ENCODE measurements at regions not wholly inside any gene's neighbourhood (a gene's known extent, or its start where the extent isn't known, plus 50 kb on each side); places are given as distances from the start of the nearest gene placed in this dataset.

DNA sequence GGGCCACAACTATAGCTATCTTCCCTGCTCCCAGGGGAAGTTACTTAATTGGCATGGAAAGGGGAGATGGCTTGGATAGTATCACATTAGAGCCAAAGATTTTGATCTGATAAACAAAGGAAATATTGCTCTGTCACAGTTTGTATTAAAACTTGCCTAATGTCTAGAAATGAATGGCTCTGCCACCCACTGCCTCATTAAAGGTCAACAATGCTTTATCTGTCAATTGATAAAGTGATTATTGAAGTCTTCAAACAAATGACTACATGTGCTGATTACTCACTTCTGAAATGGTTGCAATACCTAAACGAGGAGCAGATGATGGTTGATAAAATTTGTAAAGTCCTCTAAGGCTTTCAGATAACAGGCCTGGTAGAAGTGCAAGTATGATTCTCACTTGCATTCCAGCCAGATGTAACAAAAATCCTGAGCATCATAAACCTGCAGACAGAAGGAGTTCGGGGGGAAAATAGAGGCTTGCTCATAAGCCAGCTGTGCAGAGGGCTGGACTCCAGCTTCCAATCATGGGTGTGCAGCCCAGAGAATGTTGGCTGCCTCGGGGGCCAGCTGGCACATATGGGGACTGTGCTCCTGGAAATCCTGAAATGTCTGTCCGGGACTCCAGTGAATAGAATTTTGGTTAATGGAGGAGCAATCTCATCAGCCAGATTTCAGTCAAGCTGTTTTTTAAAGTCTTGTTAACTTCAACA is 200.5 kb upstream of the SLC27A6 start:
- H3K9me3 ChIP-seq (ENCODE audit: control insufficient read depth in 2 of 2, low read length in 2 of 2): no peaks in the 10 kb centered on the region
- H3K4me3 ChIP-seq (ENCODE audit: low read length in 2 of 2): no peak overlapping the region
- no peaks in the 10 kb centered on the region for H3K4me1 ChIP-seq (ENCODE audit: control insufficient read depth, insufficient read depth, low read length)
- H3K27me3 ChIP-seq (ENCODE audit: control insufficient read depth in 1 of 2, insufficient read depth in 2 of 2, low read length in 2 of 2): no peaks in the 10 kb centered on the region
- H3K9ac ChIP-seq (ENCODE audit: low read length in 2 of 2): no peak overlapping the region
- H3K36me3 ChIP-seq (ENCODE audit: control insufficient read depth in 2 of 2, insufficient read depth in 2 of 2, low read length in 2 of 2): no peaks in the 10 kb centered on the region
- H3K27ac ChIP-seq (ENCODE audit: low read length): no peak overlapping the region

GRCh38 chr5:128765448-128766061 is 199.7 kb upstream of the SLC27A6 start:
- Histone ChIP-seq H3K4me1 (ENCODE audit: control insufficient read depth, insufficient read depth, low read length) (no peaks in the 10 kb centered on the region), H3K9ac (ENCODE audit: low read length in 2 of 2) (no peak overlapping the region), H3K9me3 (ENCODE audit: control insufficient read depth in 2 of 2, low read length in 2 of 2) (no peaks in the 10 kb centered on the region), H3K36me3 (ENCODE audit: control insufficient read depth in 2 of 2, insufficient read depth in 2 of 2, low read length in 2 of 2) (no peaks in the 10 kb centered on the region), H3K27ac (ENCODE audit: low read length) (no peak overlapping the region), H3K4me3 (ENCODE audit: low read length in 2 of 2) (no peak overlapping the region), H3K27me3 (ENCODE audit: control insufficient read depth in 1 of 2, insufficient read depth in 2 of 2, low read length in 2 of 2) (no peaks in the 10 kb centered on the region)

GRCh38 chr5:128766406-128766805 is 198.9 kb upstream of the SLC27A6 start:
- Histone ChIP-seq H3K9me3 (ENCODE audit: control insufficient read depth in 2 of 2, low read length in 2 of 2) (no peaks in the 10 kb centered on the region), H3K9ac (ENCODE audit: low read length in 2 of 2) (no peak overlapping the region), H3K27me3 (ENCODE audit: control insufficient read depth in 1 of 2, insufficient read depth in 2 of 2, low read length in 2 of 2) (no peaks in the 10 kb centered on the region), H3K4me1 (ENCODE audit: control insufficient read depth, insufficient read depth, low read length) (no peaks in the 10 kb centered on the region), H3K36me3 (ENCODE audit: control insufficient read depth in 2 of 2, insufficient read depth in 2 of 2, low read length in 2 of 2) (no peaks in the 10 kb centered on the region), H3K27ac (ENCODE audit: low read length) (no peak overlapping the region), H3K4me3 (ENCODE audit: low read length in 2 of 2) (no peak overlapping the region)

DNA sequence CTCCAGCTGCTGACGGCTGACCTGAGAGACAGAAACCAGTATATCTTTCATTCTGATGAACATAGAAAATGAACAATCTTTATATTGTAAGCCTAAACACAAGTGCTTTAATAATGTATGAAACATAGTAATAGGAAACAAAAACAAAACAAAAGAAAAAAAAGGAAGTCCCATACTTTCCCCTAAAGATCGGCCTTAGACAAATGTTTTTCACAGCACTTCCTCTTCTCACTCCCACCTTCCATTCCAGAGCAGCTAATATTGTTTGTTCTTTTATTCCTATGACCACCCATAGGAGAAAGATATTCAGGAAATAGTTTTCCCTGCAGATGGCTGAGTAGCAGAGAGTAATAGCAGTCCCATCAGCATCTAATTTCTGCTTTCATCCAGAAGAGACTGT is 194.4 kb upstream of the SLC27A6 start:
- Histone ChIP-seq H3K36me3 (ENCODE audit: control insufficient read depth in 2 of 2, insufficient read depth in 2 of 2, low read length in 2 of 2) (no peaks in the 10 kb centered on the region), H3K4me1 (ENCODE audit: control insufficient read depth, insufficient read depth, low read length) (no peaks in the 10 kb centered on the region), H3K4me3 (ENCODE audit: low read length in 2 of 2) (no peak overlapping the region), H3K27ac (ENCODE audit: low read length) (no peak overlapping the region), H3K9me3 (ENCODE audit: control insufficient read depth in 2 of 2, low read length in 2 of 2) (no peaks in the 10 kb centered on the region), H3K27me3 (ENCODE audit: control insufficient read depth in 1 of 2, insufficient read depth in 2 of 2, low read length in 2 of 2) (no peaks in the 10 kb centered on the region), H3K9ac (ENCODE audit: low read length in 2 of 2) (no peak overlapping the region)

- H3K27me3 ChIP-seq (ENCODE audit: control insufficient read depth in 1 of 2, insufficient read depth in 2 of 2, low read length in 2 of 2): no peaks in the 10 kb centered on the region
- H3K36me3 ChIP-seq (ENCODE audit: control insufficient read depth in 2 of 2, insufficient read depth in 2 of 2, low read length in 2 of 2): no peaks in the 10 kb centered on the region
- H3K27ac ChIP-seq (ENCODE audit: low read length): no peak overlapping the region
- no peak overlapping the region for H3K9ac ChIP-seq (ENCODE audit: low read length in 2 of 2)
- no peaks in the 10 kb centered on the region for H3K4me1 ChIP-seq (ENCODE audit: control insufficient read depth, insufficient read depth, low read length)
- H3K9me3 ChIP-seq (ENCODE audit: control insufficient read depth in 2 of 2, low read length in 2 of 2): no peaks in the 10 kb centered on the region
- H3K4me3 ChIP-seq (ENCODE audit: low read length in 2 of 2): no peak overlapping the region
Measured at GRCh38 chr5:128772356-128772755, 192.9 kb upstream of the SLC27A6 start.

DNA sequence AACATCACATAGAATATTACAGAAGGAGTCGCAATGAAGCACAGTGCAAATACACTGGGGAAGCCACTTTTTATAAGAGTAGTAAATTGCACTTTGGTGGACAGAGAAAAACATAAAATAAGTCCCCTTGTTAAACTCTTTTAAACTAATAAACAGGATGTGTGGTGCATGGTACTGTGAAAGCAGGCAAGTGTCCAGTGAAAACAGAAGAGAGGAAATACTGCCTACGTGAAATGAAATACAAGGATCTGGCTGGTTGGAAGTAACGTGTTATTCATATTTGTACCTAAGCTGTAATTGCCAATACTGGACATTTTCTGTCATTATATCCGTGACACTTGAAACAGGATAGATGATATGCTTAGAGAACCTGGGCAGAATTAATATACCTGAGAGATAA is 191.9 kb upstream of the SLC27A6 start:
- H3K9ac ChIP-seq (ENCODE audit: low read length in 2 of 2): no peak overlapping the region
- H3K27ac ChIP-seq (ENCODE audit: low read length): no peak overlapping the region
- no peaks in the 10 kb centered on the region for H3K4me1 ChIP-seq (ENCODE audit: control insufficient read depth, insufficient read depth, low read length)
- no peak overlapping the region for H3K4me3 ChIP-seq (ENCODE audit: low read length in 2 of 2)
- no peaks in the 10 kb centered on the region for H3K27me3 ChIP-seq (ENCODE audit: control insufficient read depth in 1 of 2, insufficient read depth in 2 of 2, low read length in 2 of 2)
- H3K9me3 ChIP-seq (ENCODE audit: control insufficient read depth in 2 of 2, low read length in 2 of 2): no peaks in the 10 kb centered on the region
- H3K36me3 ChIP-seq (ENCODE audit: control insufficient read depth in 2 of 2, insufficient read depth in 2 of 2, low read length in 2 of 2): no peaks in the 10 kb centered on the region

- Histone ChIP-seq H3K9ac (ENCODE audit: low read length in 2 of 2) (no peak overlapping the region), H3K27ac (ENCODE audit: low read length) (no peak overlapping the region), H3K4me3 (ENCODE audit: low read length in 2 of 2) (no peak overlapping the region), H3K9me3 (ENCODE audit: control insufficient read depth in 2 of 2, low read length in 2 of 2) (no peaks in the 10 kb centered on the region), H3K36me3 (ENCODE audit: control insufficient read depth in 2 of 2, insufficient read depth in 2 of 2, low read length in 2 of 2) (no peaks in the 10 kb centered on the region), H3K4me1 (ENCODE audit: control insufficient read depth, insufficient read depth, low read length) (no peaks in the 10 kb centered on the region), H3K27me3 (ENCODE audit: control insufficient read depth in 1 of 2, insufficient read depth in 2 of 2, low read length in 2 of 2) (no peaks in the 10 kb centered on the region)
Measured at GRCh38 chr5:128774605-128775004, 190.7 kb upstream of the SLC27A6 start.

- no peak overlapping the region for H3K9ac ChIP-seq (ENCODE audit: low read length in 2 of 2)
- H3K4me3 ChIP-seq (ENCODE audit: low read length in 2 of 2): no peak overlapping the region
- no peaks in the 10 kb centered on the region for H3K36me3 ChIP-seq (ENCODE audit: control insufficient read depth in 2 of 2, insufficient read depth in 2 of 2, low read length in 2 of 2)
- no peak overlapping the region for H3K27ac ChIP-seq (ENCODE audit: low read length)
- H3K27me3 ChIP-seq (ENCODE audit: control insufficient read depth in 1 of 2, insufficient read depth in 2 of 2, low read length in 2 of 2): no peaks in the 10 kb centered on the region
- H3K9me3 ChIP-seq (ENCODE audit: control insufficient read depth in 2 of 2, low read length in 2 of 2): no peaks in the 10 kb centered on the region
- no peaks in the 10 kb centered on the region for H3K4me1 ChIP-seq (ENCODE audit: control insufficient read depth, insufficient read depth, low read length)
Measured at GRCh38 chr5:128775558-128775957, 189.7 kb upstream of the SLC27A6 start.

GRCh38 chr5:128777052-128777451 is 188.2 kb upstream of the SLC27A6 start:
- Histone ChIP-seq H3K27me3 (ENCODE audit: control insufficient read depth in 1 of 2, insufficient read depth in 2 of 2, low read length in 2 of 2) (no peaks in the 10 kb centered on the region), H3K4me1 (ENCODE audit: control insufficient read depth, insufficient read depth, low read length) (no peaks in the 10 kb centered on the region), H3K27ac (ENCODE audit: low read length) (no peak overlapping the region), H3K36me3 (ENCODE audit: control insufficient read depth in 2 of 2, insufficient read depth in 2 of 2, low read length in 2 of 2) (no peaks in the 10 kb centered on the region), H3K4me3 (ENCODE audit: low read length in 2 of 2) (no peak overlapping the region), H3K9ac (ENCODE audit: low read length in 2 of 2) (no peak overlapping the region), H3K9me3 (ENCODE audit: control insufficient read depth in 2 of 2, low read length in 2 of 2) (no peaks in the 10 kb centered on the region)

- H3K27ac ChIP-seq (ENCODE audit: low read length): no peak overlapping the region
- H3K9ac ChIP-seq (ENCODE audit: low read length in 2 of 2): no peak overlapping the region
- no peaks in the 10 kb centered on the region for H3K36me3 ChIP-seq (ENCODE audit: control insufficient read depth in 2 of 2, insufficient read depth in 2 of 2, low read length in 2 of 2)
- H3K27me3 ChIP-seq (ENCODE audit: control insufficient read depth in 1 of 2, insufficient read depth in 2 of 2, low read length in 2 of 2): no peaks in the 10 kb centered on the region
- no peak overlapping the region for H3K4me3 ChIP-seq (ENCODE audit: low read length in 2 of 2)
- no peaks in the 10 kb centered on the region for H3K9me3 ChIP-seq (ENCODE audit: control insufficient read depth in 2 of 2, low read length in 2 of 2)
- H3K4me1 ChIP-seq (ENCODE audit: control insufficient read depth, insufficient read depth, low read length): peaks cover 2% of the 10 kb centered on the region
Measured at GRCh38 chr5:128778474-128778873, 186.8 kb upstream of the SLC27A6 start.

GRCh38 chr5:128782446-128782845 is 182.8 kb upstream of the SLC27A6 start:
- Histone ChIP-seq H3K27me3 (ENCODE audit: control insufficient read depth in 1 of 2, insufficient read depth in 2 of 2, low read length in 2 of 2) (no peaks in the 10 kb centered on the region), H3K4me3 (ENCODE audit: low read length in 2 of 2) (no peak overlapping the region), H3K4me1 (ENCODE audit: control insufficient read depth, insufficient read depth, low read length) (peaks cover 2% of the 10 kb centered on the region), H3K27ac (ENCODE audit: low read length) (no peak overlapping the region), H3K36me3 (ENCODE audit: control insufficient read depth in 2 of 2, insufficient read depth in 2 of 2, low read length in 2 of 2) (no peaks in the 10 kb centered on the region), H3K9me3 (ENCODE audit: control insufficient read depth in 2 of 2, low read length in 2 of 2) (no peaks in the 10 kb centered on the region), H3K9ac (ENCODE audit: low read length in 2 of 2) (no peak overlapping the region)

All from stomach smooth muscle (tissue), 2 donors.